ENCODE measurements at regions not wholly inside any gene's neighbourhood (a gene's known extent, or its start where the extent isn't known, plus 50 kb on each side); places are given as distances from the start of the nearest gene placed in this dataset.

DNA sequence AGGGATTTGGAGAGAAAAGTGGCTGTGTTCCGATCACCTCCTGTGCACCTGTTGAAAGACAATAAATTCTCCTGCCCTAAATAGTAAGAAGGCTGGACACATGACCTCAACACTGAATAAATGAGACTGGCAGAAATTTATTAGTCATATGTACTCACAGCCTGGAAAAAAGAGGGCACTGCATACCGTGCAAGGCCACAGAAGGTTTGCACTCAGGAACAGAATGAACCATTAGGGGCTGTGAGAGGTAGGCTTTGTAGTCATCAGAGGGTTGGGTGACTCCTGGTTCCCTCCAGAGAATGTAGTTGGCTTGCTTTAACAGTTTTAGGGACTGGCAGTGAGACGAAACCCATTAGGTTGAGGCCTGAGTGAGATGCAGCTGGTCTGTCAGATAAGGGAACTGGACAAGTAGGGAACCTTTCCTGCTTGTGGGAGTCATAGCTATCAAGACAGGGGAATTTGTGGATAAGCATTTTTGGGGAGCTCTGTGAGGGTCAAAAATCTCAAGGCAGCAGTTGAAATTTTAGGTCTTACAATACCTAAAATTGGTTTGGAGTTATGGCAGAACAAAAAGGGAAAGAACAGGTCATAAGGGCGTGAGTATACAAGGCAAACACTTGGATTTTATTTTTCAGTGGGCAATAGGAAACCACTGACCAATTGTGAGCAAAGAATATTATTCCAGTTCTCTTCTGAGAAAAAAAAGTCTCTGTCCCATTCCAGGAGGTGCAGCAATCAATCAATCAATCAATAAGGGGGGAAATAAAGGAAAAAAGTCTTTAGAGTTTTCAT, 67.9 kb upstream of the BTN3A2 start:
- peak overlapping the region; percentile 67; a peak in 4 of 6 replicates for H3K27ac ChIP-seq

DNA sequence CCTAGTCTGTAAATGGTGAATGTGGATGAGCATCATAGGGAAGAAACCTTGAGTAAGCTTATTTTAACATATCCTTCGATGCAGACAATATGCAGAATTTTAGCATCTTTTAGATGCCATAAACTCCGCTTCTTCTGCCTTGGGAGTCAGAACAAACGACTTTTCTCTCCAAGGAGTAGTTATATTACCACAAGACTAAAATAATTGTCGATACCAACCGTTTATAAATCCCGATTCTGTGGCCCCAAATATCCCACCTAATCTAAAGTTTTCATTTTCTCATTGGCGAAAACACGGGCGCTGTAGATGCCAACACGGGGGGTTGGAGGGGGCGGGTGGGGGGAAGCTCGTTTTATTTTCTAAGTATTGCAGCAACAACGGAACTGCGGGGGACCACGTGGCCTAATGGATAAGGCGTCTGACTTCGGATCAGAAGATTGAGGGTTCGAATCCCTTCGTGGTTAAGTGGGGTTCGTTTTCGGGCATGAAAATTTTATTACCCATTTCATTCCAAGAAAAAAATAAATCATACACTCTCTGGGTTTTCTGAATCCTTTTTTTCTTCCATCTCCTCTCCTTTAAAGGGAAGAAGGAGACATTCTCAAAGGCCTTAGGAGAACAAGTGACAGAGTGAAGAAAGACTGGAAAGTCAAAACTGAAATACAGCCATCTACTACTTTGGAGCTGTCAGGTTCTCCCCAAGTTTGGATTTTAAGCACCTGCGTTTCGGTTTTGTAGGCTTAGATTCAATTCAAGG, 65.5 kb upstream of the BTN3A2 start:
- H3K27ac ChIP-seq, result no peak overlapping the region; a peak in 1 of 6 replicates
- WGBS (ENCODE audit: missing lambda C conversion rate), result 73% methylated on average over 20 of the region's 23 CpGs
- H3K4me3 ChIP-seq, result no peak overlapping the region
- no peak for FAIRE-seq
- ChIA-PET CTCF (no interaction called here), POLR2A (no interaction called here)
- H3K4me1 ChIP-seq, result peaks cover 29% of the 10 kb centered on the region
- no peak for DNase-seq (ENCODE audit: low read depth in 1 of 2, low spot score in 1 of 2)
- no peak for ATAC-seq
- no peaks in the 10 kb centered on the region for H3K9me3 ChIP-seq
- TF ChIP-seq, protein P1, sequence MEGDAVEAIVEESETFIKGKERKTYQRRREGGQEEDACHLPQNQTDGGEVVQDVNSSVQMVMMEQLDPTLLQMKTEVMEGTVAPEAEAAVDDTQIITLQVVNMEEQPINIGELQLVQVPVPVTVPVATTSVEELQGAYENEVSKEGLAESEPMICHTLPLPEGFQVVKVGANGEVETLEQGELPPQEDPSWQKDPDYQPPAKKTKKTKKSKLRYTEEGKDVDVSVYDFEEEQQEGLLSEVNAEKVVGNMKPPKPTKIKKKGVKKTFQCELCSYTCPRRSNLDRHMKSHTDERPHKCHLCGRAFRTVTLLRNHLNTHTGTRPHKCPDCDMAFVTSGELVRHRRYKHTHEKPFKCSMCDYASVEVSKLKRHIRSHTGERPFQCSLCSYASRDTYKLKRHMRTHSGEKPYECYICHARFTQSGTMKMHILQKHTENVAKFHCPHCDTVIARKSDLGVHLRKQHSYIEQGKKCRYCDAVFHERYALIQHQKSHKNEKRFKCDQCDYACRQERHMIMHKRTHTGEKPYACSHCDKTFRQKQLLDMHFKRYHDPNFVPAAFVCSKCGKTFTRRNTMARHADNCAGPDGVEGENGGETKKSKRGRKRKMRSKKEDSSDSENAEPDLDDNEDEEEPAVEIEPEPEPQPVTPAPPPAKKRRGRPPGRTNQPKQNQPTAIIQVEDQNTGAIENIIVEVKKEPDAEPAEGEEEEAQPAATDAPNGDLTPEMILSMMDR (IDR thresholded peaks at IDR 0.05), result no peak
- TF ChIP-seq ESRRA (IDR thresholded peaks at IDR 0.05; ENCODE audit: borderline replicate concordance, low read length) (no peak), BHLHE40 (IDR thresholded peaks at IDR 0.05; ENCODE audit: low read depth, low read length) (no peak), RFX5 (IDR thresholded peaks at IDR 0.05) (no peak), SREBF2 (IDR thresholded peaks at IDR 0.05) (no peak), MYC (IDR thresholded peaks at IDR 0.05; ENCODE audit: borderline replicate concordance, low read length) (no peak), EP300 (IDR thresholded peaks at IDR 0.05) (no peak), HOXA7 (CRISPR knock-in tag; IDR thresholded peaks at IDR 0.05) (no peak), RARB (CRISPR knock-in tag; IDR thresholded peaks at IDR 0.05) (no peak), MAFK (IDR thresholded peaks at IDR 0.05; ENCODE audit: partially characterized antibody) (no peak), EHMT2 (IDR thresholded peaks at IDR 0.05; ENCODE audit: low read depth) (no peak)
- TF ChIP-seq, protein P2, sequence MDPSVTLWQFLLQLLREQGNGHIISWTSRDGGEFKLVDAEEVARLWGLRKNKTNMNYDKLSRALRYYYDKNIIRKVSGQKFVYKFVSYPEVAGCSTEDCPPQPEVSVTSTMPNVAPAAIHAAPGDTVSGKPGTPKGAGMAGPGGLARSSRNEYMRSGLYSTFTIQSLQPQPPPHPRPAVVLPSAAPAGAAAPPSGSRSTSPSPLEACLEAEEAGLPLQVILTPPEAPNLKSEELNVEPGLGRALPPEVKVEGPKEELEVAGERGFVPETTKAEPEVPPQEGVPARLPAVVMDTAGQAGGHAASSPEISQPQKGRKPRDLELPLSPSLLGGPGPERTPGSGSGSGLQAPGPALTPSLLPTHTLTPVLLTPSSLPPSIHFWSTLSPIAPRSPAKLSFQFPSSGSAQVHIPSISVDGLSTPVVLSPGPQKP (IDR thresholded peaks at IDR 0.05; ENCODE audit: low read depth, low read length), result no peak
- no peak overlapping the region for H3K4me2 ChIP-seq

More for the DNA sequence above, 67.9 kb upstream of the BTN3A2 start:
- no peaks in the 10 kb centered on the region for H3K9me3 ChIP-seq
- TF ChIP-seq TP53 (CRISPR knock-in tag; IDR thresholded peaks at IDR 0.05) (no peak), ESRRA (IDR thresholded peaks at IDR 0.05; ENCODE audit: borderline replicate concordance, low read length) (no peak), KDM5A (IDR thresholded peaks at IDR 0.05) (no peak), EP300 (IDR thresholded peaks at IDR 0.05) (no peak), FOSL2 (IDR thresholded peaks at IDR 0.05) (no peak), FOSL2 (CRISPR knock-in tag; IDR thresholded peaks at IDR 0.05) (no peak)
- no peak overlapping the region; the same call in 2 of the 3 replicates for H3K4me3 ChIP-seq
- CTCF ChIA-PET, result interaction anchor here (1.6 kb wide), 1 partner anchor 109 kb away, joined by 3 read pairs; a partner anchor contains a TSS
- POLR2A ChIA-PET, result interaction anchor here (1.0 to 1.1 kb wide), 2 partner anchors 24 to 63 kb away, joined by 3 to 4 read pairs; a partner anchor contains a TSS
- peak; percentile 60; a peak in 5 of 6 replicates for ATAC-seq
- H3K4me1 ChIP-seq, result peaks cover 25% of the 10 kb centered on the region
- peak overlapping the region; percentile 70 for H3K4me2 ChIP-seq
- DNase-seq (ENCODE audit: low read depth in 1 of 2, low spot score in 1 of 2), result no peak
- whole genome bisulfite sequencing (ENCODE audit: missing lambda C conversion rate), result 71% methylated on average over 4 of the region's 4 CpGs
- FAIRE-seq, result no peak

DNA sequence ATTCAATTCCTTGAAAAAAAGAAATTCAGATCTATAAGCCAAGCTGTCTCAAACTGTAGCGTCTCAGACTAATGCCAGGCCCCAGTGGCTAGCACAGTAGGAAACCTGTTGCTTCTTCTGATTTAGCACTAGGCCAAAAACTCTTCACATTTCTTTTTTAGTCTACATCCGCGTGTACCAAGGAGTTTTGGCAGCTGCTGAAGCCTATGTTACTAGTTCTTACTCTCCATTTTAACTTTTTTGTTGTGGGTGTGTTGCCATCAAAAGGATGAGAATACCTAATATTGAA, 65.0 kb upstream of the BTN3A2 start:
- ChIA-PET CTCF (interaction anchor here (0.9 kb wide), 1 partner anchor 41 kb away, joined by 3 read pairs; no protein-coding TSS in a partner anchor), POLR2A (no interaction called here)
- Histone ChIP-seq H3K9me3 (no peaks in the 10 kb centered on the region), H3K4me1 (peaks cover 29% of the 10 kb centered on the region), H3K27ac (no peak overlapping the region; a peak in 1 of 6 replicates), H3K4me3 (no peak overlapping the region), H3K4me2 (no peak overlapping the region)
- no peak for FAIRE-seq
- no peak for TF ChIP-seq CBX2 (IDR thresholded peaks at IDR 0.05; ENCODE audit: borderline replicate concordance, low read depth)
- no peak for TF ChIP-seq TP53 (CRISPR knock-in tag; IDR thresholded peaks at IDR 0.05)
- TF ChIP-seq CHD4 (IDR thresholded peaks at IDR 0.05; ENCODE audit: borderline replicate concordance), result no peak
- no peak for TF ChIP-seq POLR2AphosphoS2 (conservative IDR thresholded peaks at IDR 0.05; ENCODE audit: low read length)
- TF ChIP-seq RAD21 (conservative IDR thresholded peaks at IDR 0.05 in 1 of 2, IDR thresholded peaks at IDR 0.05 in 1 of 2), result no peak
- TF ChIP-seq FOSL2 (IDR thresholded peaks at IDR 0.05), result no peak
- no peak for TF ChIP-seq FOSL2 (CRISPR knock-in tag; IDR thresholded peaks at IDR 0.05)
- no peak for TF ChIP-seq HOXB13 (CRISPR knock-in tag; IDR thresholded peaks at IDR 0.05; ENCODE audit: low read depth)
- WGBS (ENCODE audit: missing lambda C conversion rate), result 97% methylated on average over 3 of the region's 3 CpGs
- no peak for ATAC-seq
- no peak for DNase-seq (ENCODE audit: low read depth in 1 of 2, low spot score in 1 of 2)

Measured in A549 (cell line).